ENCODE measurements at regions not wholly inside any gene's neighbourhood (a gene's known extent, or its start where the extent isn't known, plus 50 kb on each side); places are given as distances from the start of the nearest gene placed in this dataset.

- ATAC-seq (replicated peaks in 6 of 8): peak in 4 of 8 experiments; percentile 35 to 85 (median 80)
These were observed 120.9 kb downstream of the SINHCAF start for GRCh38 chr12:31205054-31205453.

DNA sequence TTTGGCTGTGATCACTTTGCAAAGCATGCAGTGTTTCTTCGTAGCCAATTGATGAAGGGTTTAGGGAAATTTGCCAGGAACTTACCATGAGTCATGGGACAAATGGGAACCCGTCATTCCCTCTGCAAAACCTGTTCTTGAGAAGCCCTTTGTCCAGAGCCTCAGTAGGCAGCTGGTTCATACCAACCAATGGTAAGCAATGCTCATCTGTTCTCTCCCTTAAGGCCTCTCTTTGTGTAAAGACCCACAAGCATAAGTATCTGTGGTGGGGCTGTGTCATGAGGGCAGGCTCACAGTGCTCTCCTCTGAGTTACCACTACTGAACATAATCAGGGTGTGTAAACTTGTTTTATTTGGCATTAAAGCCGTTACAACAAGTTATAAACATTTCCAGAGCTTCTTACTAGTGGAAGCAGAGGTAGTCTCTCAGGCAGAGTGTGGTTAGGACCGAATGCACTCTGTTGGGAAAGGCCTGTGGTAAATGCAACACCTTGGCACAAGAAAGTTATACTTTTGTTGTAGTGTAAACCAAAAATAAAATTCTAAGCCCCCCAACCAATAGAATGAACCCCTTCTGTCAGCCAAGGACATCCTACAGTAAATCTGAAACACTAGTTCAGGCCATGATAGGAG lies 119.8 kb downstream of the SINHCAF start:
- in situ Hi-C loops (cut with MboI; ENCODE audit: low pct_unique_long_range_greater_than_20kb in 2 of 9, low sequenced_read_pairs in 9 of 9, unreplicated experiment in 9 of 9): no loop called here
- ATAC-seq (replicated peaks in 6 of 8): peak in 2 of 8 experiments; percentile 15 to 65
- WGBS, 10 experiments: 7 to 100% (median 67%) methylated on average over 1 to 4 of the region's 4 CpGs
- H3K4me1 ChIP-seq (replicated peaks in 1 of 2): no peaks in the 10 kb centered on the region
- H3K4me3 ChIP-seq: no peak overlapping the region
- no peak overlapping the region for H3K27ac ChIP-seq

More at GRCh38 chr12:31205054-31205453, 120.9 kb downstream of the SINHCAF start:
- Histone ChIP-seq H3K4me1 (replicated peaks in 1 of 2) (no peaks in the 10 kb centered on the region), H3K4me3 (no peak overlapping the region), H3K27ac (no peak overlapping the region)
- in situ Hi-C loops (cut with MboI; ENCODE audit: low pct_unique_long_range_greater_than_20kb in 2 of 9, low sequenced_read_pairs in 9 of 9, unreplicated experiment in 9 of 9): no loop called here
- 0 to 95% (median 65%) methylated on average over 1 to 3 of the region's 3 CpGs; no CpG with 5 or more reads in 1 of the 10 experiments for WGBS, 10 experiments

DNA sequence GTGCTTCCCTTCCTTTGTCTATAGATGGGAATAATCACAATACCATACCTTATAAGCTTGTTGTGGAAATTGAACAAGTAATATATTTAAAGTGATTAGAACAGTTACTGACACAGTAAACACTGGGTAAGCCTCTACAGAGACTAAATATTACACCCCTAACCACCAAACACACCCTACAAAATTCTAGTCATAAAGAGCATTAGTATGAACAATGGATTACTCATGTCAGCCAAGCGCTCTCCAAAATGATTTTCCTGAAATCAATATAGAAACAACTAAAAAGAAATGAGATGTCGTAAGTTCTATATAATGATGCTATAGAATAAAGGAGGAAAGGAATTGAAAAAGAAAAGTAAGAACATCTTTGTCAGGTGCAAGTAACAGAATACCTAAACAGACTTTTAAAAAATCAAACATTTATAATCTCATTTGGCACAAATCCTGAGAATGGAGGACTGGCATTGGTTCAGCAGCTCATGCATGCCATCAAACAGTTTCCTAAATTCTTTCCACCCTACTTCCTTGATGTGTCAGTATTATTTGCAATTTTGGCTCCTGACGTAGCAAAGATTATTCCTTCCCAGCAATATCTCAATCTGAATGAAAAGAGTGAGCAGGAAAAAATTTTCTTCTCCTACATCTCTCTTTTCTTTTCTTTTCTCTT lies 118.0 kb downstream of the SINHCAF start:
- 18 to 100% (median 92%) methylated on average over 1 to 3 of the region's 3 CpGs for WGBS, 10 experiments
- no peaks in the 10 kb centered on the region for H3K4me1 ChIP-seq (replicated peaks in 1 of 2)
- H3K27ac ChIP-seq: no peak overlapping the region
- no peak for ATAC-seq (replicated peaks in 6 of 8)
- in situ Hi-C loops (cut with MboI; ENCODE audit: low pct_unique_long_range_greater_than_20kb in 2 of 9, low sequenced_read_pairs in 9 of 9, unreplicated experiment in 9 of 9): no loop called here
- H3K4me3 ChIP-seq: no peak overlapping the region

- no peak for ATAC-seq (replicated peaks in 6 of 8)
- Histone ChIP-seq H3K4me1 (replicated peaks in 1 of 2) (no peaks in the 10 kb centered on the region), H3K27ac (no peak overlapping the region), H3K4me3 (no peak overlapping the region)
- 80 to 100% (median 100%) methylated on average over 1 to 3 of the region's 3 CpGs; no CpG with 5 or more reads in 3 of the 10 experiments for WGBS, 10 experiments
- in situ Hi-C loops (cut with MboI; ENCODE audit: low pct_unique_long_range_greater_than_20kb in 2 of 9, low sequenced_read_pairs in 9 of 9, unreplicated experiment in 9 of 9): no loop called here
These were observed 115.8 kb downstream of the SINHCAF start for GRCh38 chr12:31210104-31210503.

DNA sequence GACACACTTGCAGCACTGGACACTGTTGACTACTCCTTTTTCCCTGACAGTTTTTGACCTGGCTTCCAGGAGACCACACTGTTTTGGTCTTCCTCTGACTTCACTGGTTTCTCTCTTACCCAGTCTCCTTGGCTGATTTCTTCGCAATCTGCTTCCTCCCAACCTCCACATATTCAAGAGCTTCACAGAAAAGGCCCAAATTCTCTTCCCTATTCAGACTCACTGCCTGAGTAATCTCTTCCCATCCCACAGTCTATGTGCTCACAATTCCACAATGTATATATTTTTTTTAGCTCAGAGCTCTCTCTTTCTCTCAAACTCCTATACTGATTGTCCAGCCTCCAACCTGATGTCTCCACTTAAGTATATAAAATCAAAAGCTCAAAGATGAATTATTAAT lies 115.4 kb downstream of the SINHCAF start:
- Histone ChIP-seq H3K27ac (no peak overlapping the region), H3K4me1 (replicated peaks in 1 of 2) (no peaks in the 10 kb centered on the region), H3K4me3 (no peak overlapping the region)
- in situ Hi-C loops (cut with MboI; ENCODE audit: low pct_unique_long_range_greater_than_20kb in 2 of 9, low sequenced_read_pairs in 9 of 9, unreplicated experiment in 9 of 9): no loop called here
- WGBS, 10 experiments: 29 to 100% (median 89%) methylated on average over 1 of the region's 1 CpG; no CpG with 5 or more reads in 2 of the 10 experiments
- no peak for ATAC-seq (replicated peaks in 6 of 8)

DNA sequence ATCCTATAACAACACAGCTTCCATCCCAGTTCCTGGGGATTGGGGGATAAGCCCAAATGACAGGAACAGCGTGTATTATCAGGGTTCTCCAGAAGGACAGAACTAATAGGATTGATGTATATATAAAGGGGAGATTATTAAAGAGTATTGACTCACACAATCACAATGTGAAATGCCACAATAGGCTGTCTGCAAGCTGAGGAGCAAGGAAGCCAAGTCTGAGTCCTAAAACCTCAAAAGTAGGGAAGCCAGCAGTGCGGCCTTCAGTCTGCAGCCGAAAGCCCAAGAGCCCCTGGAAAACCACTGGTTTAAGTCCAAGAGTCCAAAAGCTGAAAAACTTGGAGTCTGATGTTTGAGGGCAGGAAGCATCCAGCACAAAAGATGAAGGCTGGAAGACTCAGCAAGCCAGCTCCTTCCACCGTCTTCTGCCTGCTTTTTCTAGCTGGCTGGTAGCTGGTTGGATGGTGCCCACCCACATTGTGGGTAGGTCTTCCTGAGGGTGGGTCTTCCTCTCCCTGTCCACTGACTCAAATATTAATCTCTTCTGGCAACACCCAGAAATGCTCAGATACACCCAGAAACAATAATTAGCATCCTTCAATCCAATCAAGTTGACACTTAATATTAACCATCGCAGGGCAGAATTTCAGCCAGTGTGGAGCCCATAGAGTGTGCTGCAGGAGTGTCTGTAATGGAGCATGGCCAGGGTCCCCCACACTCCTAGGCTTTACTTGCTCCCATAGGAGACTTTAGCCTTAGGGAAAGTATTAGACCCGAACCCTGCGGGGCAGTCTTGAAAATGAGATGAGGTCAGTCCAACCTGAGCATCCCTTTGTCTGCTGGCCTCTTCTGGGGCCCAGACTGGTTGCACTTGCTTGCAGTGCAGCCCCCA lies 111.1 kb downstream of the SINHCAF start:
- in situ Hi-C loops (cut with MboI; ENCODE audit: low pct_unique_long_range_greater_than_20kb in 2 of 9, low sequenced_read_pairs in 9 of 9, unreplicated experiment in 9 of 9): no loop called here
- no peak overlapping the region for H3K4me3 ChIP-seq
- H3K27ac ChIP-seq: no peak overlapping the region
- no peaks in the 10 kb centered on the region for H3K4me1 ChIP-seq (replicated peaks in 1 of 2)
- WGBS, 10 experiments: 20 to 92% (median 87%) methylated on average over 1 to 7 of the region's 7 CpGs
- peak in 1 of 8 experiments; percentile 14 for ATAC-seq (replicated peaks in 6 of 8)

DNA sequence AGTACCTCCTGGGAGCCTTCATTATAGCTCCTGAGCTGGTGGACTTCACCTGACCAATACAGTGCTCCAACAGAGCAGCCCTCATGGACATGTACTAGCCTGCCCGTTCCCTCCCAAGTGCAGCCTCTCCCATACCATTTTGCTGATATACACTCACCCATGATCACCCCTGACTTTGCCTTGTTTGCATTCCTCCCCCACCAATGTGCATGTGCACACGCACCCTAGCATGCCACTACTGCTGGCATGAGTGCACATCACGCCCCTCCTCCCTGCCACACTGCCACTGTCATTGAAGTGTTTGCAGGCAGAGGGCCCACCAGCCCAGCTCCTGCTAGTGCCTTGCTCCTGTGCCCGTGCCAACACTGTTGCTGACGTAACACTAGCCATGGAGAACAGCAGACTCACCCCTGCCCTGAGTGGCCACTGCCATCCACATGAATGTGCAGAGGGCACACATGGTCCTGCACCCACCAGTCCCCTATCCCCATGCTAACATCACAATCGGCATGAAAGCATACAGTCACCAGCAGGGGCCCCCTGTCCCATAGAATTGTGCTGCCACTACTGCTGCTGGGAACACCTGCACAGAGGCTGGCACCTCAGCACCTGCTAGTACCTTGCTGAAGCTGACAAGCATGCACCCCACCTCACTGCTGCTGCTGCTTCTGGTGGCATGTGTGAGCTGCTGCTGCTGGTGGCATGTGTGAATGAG lies 110.3 kb downstream of the SINHCAF start:
- peak in 4 of 8 experiments; percentile 13 to 62 (median 43) for ATAC-seq (replicated peaks in 6 of 8)
- no peaks in the 10 kb centered on the region for H3K4me1 ChIP-seq (replicated peaks in 1 of 2)
- H3K27ac ChIP-seq: no peak overlapping the region
- 0 to 100% (median 77%) methylated on average over 1 to 6 of the region's 6 CpGs; no CpG with 5 or more reads in 2 of the 10 experiments for WGBS, 10 experiments
- no peak overlapping the region for H3K4me3 ChIP-seq
- in situ Hi-C loops (cut with MboI; ENCODE audit: low pct_unique_long_range_greater_than_20kb in 2 of 9, low sequenced_read_pairs in 9 of 9, unreplicated experiment in 9 of 9): no loop called here

GRCh38 chr12:31216479-31216878 lies 109.5 kb downstream of the SINHCAF start:
- peaks cover 0 to 7% of the 10 kb centered on the region in 2 donors for H3K4me1 ChIP-seq (replicated peaks in 1 of 2)
- H3K27ac ChIP-seq: no peak overlapping the region
- ATAC-seq (replicated peaks in 6 of 8): no peak
- no peak overlapping the region for H3K4me3 ChIP-seq
- 25 to 90% (median 73%) methylated on average over 2 of the region's 2 CpGs for WGBS, 10 experiments
- in situ Hi-C loops (cut with MboI; ENCODE audit: low pct_unique_long_range_greater_than_20kb in 2 of 9, low sequenced_read_pairs in 9 of 9, unreplicated experiment in 9 of 9): no loop called here

DNA sequence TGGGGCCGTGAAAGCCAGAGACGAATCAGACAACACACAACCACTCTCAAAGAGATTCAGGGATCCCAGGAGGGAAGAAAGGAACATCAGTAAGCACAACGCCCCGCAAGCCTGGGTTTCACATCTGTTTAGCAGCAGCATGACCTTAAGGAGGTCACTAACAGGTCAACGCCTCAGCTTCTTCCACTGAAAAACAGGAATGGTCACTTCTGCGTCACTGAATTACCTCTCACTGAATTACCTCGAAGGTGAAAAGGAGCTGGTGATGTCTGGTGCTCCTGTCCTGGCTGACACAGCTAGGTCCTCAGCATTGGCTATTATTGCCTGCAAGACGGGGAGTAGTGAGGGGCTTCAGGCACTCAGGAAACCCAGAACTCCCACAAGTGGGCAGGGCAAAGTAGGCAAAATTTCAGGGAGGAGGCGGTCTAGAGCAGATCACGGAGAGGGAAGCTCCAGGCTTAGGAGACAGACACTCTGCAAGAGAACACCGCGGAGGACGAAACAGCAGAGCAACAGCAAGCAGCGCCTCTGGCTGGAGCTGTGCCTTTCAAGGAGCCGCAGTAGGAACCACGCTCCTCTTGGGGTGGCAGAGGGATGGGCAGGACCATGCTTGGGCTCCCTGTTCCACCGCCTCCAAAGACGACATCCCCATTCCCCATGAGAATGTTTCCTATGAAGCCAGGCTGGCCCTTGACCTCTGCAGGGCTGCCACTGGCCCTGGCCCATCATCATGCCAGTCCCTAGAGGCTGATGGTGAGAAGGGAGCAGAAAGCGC lies 108.4 kb downstream of the SINHCAF start:
- H3K4me3 ChIP-seq: no peak overlapping the region
- in situ Hi-C loops (cut with MboI; ENCODE audit: low pct_unique_long_range_greater_than_20kb in 2 of 9, low sequenced_read_pairs in 9 of 9, unreplicated experiment in 9 of 9): no loop called here
- no peak overlapping the region for H3K27ac ChIP-seq
- peak in 1 of 8 experiments; percentile 19 for ATAC-seq (replicated peaks in 6 of 8)
- 7 to 90% (median 70%) methylated on average over 2 to 17 of the region's 19 CpGs; no CpG with 5 or more reads in 1 of the 10 experiments for WGBS, 10 experiments
- peaks cover 0 to 14% of the 10 kb centered on the region in 2 donors for H3K4me1 ChIP-seq (replicated peaks in 1 of 2)

DNA sequence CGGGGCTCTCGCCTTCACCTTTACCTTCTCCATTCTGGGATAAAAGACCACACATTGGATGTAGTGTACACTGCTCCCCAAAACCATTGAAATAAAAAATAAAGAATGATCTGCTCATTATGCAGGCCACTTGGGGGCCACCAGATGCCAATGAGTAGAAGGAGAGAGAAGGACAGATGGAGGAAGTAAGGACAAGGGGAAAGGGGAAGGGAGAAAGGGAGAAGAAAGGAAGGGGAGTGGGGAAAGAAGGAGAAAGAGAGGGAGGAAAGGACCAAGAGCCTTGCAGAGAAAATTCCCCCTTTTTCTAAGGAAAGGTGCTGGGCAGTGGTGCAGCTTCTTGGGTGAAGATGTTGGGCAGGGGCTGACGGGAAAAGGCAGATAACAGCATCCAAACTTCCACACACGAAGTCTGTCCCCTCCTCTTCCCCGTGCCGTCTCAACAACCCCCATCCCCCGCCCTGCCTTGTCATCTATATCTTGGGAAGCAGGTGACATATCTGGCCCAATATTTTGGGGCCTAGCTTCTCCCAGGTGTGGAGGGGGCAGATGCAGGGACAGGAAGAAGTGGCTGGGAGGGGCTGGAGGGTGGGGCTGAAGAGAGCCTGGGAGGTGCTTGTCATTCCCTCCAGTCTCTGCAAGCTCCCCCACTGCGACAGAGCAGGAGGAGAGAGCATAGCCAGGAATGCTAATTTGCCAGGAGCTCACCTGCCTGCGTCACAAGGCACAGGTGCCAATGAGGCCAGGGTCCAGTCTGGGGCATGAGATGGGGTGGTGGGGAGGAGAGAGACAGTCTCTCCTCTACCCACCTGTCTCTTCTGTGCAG lies 107.5 kb downstream of the SINHCAF start:
- WGBS, 10 experiments: 20 to 100% (median 82%) methylated on average over 1 to 5 of the region's 9 CpGs; no CpG with 5 or more reads in 2 of the 10 experiments
- H3K4me3 ChIP-seq: no peak overlapping the region
- peaks cover 0 to 15% of the 10 kb centered on the region in 2 donors for H3K4me1 ChIP-seq (replicated peaks in 1 of 2)
- in situ Hi-C loops (cut with MboI; ENCODE audit: low pct_unique_long_range_greater_than_20kb in 2 of 9, low sequenced_read_pairs in 9 of 9, unreplicated experiment in 9 of 9): no loop called here
- no peak overlapping the region for H3K27ac ChIP-seq
- ATAC-seq (replicated peaks in 6 of 8): no peak

DNA sequence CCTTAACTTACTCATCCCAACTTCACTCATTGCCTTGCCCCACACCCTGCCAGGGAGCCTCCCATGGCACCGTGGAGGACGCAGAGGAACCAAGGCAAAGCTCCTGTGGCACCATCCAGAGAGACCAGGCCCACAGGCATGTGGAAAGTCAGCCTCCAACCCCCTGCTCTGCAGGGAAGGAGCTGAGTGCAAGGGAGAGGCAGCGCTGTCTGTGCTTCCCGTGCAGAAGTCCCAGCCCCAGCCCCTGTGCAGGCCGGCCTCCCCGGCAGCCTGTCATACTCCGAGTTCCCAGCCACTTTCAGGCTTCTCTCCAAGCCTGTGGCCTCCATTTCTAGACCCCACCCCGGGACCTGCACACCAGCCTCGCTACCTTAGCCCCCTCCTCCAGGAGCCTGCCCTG lies 106.4 kb downstream of the SINHCAF start:
- WGBS, 10 experiments: 18 to 100% (median 86%) methylated on average over 2 to 5 of the region's 9 CpGs; no CpG with 5 or more reads in 5 of the 10 experiments
- no peak for ATAC-seq (replicated peaks in 6 of 8)
- Histone ChIP-seq H3K27ac (no peak overlapping the region), H3K4me3 (no peak overlapping the region), H3K4me1 (replicated peaks in 1 of 2) (peaks cover 0 to 17% of the 10 kb centered on the region in 2 donors)
- in situ Hi-C loops (cut with MboI; ENCODE audit: low pct_unique_long_range_greater_than_20kb in 2 of 9, low sequenced_read_pairs in 9 of 9, unreplicated experiment in 9 of 9): no loop called here
